Neural progenitor cell (in vitro differentiated cells): ENCODE measurements at regions not wholly inside any gene's neighbourhood (a gene's known extent, or its start where the extent isn't known, plus 50 kb on each side); places are given as distances from the start of the nearest gene placed in this dataset.

Source experiments
- CTCF ChIP-seq: fragments of 200-600 bp; sonication (generic); IDR thresholded peaks from 2 replicates; pipeline ENCODE4 v1.5.1; 2017; ENCODE audit warnings: antibody characterized with exemption, mild to moderate bottlenecking
- EZH2phosphoT487 ChIP-seq: fragments of 200-600 bp; sonication (generic); IDR thresholded peaks from 2 replicates; pipeline ENCODE4 v1.6.1; 2017; ENCODE audit warnings: antibody characterized with exemption

GRCh38 chr3:13210221-13210975 is 137.2 kb upstream of the IQSEC1 start:
- TF ChIP-seq CTCF (no peak), EZH2phosphoT487 (no peak)
